ENCODE measurements at regions not wholly inside any gene's neighbourhood (a gene's known extent, or its start where the extent isn't known, plus 50 kb on each side); places are given as distances from the start of the nearest gene placed in this dataset.

- TF ChIP-seq, protein P1, sequence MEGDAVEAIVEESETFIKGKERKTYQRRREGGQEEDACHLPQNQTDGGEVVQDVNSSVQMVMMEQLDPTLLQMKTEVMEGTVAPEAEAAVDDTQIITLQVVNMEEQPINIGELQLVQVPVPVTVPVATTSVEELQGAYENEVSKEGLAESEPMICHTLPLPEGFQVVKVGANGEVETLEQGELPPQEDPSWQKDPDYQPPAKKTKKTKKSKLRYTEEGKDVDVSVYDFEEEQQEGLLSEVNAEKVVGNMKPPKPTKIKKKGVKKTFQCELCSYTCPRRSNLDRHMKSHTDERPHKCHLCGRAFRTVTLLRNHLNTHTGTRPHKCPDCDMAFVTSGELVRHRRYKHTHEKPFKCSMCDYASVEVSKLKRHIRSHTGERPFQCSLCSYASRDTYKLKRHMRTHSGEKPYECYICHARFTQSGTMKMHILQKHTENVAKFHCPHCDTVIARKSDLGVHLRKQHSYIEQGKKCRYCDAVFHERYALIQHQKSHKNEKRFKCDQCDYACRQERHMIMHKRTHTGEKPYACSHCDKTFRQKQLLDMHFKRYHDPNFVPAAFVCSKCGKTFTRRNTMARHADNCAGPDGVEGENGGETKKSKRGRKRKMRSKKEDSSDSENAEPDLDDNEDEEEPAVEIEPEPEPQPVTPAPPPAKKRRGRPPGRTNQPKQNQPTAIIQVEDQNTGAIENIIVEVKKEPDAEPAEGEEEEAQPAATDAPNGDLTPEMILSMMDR (IDR thresholded peaks at IDR 0.05) = no peak
- no peak for TF ChIP-seq POLR2AphosphoS5 (IDR thresholded peaks at IDR 0.05)
- no peak for TF ChIP-seq POLR2A (IDR thresholded peaks at IDR 0.05)
These were observed 868.0 kb downstream of the EPHA4 start for GRCh38 chr2:220704081-220704480.
